Stimulated activated CD8-positive, alpha-beta memory T cell treated with anti-CD3 and anti-CD28 coated beads, Interleukin-2, amount 100 ng/mL, for 48 hours (primary cell): ENCODE measurements at regions not wholly inside any gene's neighbourhood (a gene's known extent, or its start where the extent isn't known, plus 50 kb on each side); places are given as distances from the start of the nearest gene placed in this dataset.
"Not testable (repeated sequence)": the region's sequence is repeated elsewhere in the genome, so short reads cannot be mapped to it uniquely, and the experiment has no call there.

Source experiments
- DNase-seq, 2 donors: peaks; one replicate each; pipeline ENCODE4 v3.0.0-alpha.2; 2020; ENCODE audit warnings: low read depth in 2 of 2

DNA sequence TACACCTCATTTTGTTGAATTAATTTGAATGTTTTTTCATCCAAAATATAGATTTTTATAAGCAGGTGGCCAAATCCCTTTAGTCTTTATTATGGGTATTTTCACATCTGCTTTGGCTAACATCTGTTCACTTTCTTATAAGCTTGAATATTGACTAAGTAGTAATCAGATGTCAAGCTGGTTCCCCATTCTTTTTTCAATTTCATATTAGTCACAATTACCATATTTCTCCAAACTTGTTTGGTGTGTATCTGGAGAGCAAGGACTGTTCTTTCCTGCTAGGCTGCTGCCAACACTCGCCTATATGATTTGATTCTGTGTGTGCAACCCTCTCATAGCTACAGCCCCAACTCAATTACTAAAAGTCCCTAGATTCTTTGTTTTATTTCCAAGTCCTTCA is 608.5 kb downstream of the PSAT1 start:
- DNase-seq = no peak

DNA sequence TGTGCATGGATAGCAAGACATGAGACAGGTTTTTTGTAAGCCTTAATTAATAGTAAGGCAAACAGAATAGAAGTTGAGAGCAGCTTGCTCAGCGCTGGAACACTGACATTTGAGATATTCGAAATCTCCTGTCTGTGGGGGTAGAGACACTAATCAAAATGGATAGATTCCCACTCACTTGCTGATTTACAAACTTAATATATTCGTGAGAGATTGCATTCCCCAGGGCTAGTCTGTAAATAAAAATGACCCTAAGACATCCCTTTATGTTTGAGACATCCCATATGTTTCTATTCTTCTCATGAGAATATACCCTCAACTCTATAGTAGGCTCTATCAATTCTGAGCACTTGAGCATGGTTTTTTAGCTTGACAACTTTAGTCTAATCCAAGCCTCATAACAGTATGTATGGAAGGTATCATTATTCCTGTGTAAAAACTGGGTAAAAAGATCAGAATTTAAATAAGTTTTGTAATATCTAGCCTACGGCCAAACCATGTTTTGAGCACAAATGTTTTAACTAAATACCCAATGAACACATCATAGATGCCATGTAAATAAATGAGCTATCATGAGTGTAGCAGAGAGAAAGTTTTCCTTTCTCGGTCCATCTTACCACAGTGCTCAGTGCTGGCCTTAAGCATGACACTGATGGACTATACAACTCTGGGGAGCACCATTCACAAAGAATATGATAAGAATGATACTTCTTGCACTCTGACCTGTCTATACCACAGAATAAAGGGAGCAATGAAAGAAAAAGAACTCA is 609.2 kb downstream of the PSAT1 start:
- no peak for DNase-seq

DNA sequence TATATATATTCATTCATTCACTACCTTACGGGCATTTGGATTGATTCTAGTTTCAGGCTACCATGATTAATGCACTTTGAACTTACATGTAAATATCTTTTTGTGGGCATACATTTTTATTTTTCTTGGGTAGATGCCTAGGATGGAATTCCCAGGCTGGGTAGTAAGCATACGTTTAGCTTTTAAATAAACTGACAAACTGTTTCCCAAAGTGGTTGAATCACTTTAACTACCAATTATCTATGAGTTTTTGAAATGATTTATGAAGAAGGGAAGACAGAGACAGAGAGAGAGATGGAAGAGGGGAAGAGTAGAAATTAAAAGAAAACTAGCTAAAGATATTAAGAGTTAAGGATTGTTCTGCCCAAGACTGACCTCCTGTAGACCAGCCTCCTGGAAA is 612.6 kb downstream of the PSAT1 start:
- no peak for DNase-seq

DNA sequence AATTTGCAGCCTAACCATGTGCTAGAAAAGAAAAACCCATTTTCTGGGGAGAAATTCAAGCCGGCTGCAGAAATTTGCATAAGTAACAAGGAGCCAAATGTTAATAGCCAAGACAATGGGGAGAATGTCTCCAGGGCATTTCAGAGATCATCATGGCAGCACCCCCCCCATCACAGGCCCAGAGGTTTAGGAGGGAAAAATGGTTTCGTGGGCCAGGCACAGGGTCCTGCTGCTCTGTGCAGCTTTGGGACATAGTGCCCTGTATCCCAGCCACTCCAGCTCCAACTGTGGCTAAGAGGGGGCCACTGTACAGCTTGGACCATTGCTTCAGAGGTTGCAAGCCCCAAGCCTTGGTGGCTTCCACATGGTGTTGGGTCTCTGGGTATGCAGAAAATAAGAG is 620.0 kb downstream of the PSAT1 start:
- not testable (repeated sequence) for DNase-seq

DNA sequence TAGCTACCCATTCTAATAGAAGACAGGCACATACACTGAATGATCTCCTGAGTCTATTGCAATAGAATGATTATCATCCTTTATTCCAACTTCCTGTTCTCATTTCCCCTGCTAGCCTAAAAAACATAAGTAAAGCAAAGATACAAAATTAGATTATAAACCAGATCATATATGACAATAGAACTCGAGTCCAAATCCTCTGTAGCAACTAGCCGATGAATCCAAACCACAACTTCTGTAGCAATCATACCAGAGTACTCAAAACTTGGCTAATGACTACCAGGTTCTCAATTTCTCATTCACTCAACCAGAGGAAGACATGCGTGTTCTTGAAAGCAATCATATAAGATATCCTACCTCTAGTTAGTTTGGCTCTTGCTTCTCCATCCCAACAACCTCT is 622.1 kb downstream of the PSAT1 start:
- no peak for DNase-seq

DNA sequence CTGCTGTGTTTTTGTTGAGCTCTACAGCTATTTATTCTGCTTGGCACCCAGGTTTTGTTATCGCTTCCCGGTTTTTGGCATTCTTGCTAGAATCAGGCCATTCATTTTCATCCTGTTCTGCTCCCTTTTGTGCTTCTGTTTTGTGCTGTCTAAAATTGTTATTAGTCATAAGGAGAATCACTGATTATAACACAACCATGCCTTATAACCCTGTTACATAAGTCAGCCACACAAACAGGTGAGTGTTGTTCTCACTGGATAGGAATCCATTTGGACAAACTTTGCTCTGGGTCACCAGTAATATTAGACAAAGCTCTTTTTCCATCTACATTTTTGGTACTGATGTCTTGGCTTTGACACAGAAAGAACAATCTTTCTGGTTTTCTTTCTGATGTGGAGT is 622.8 kb downstream of the PSAT1 start:
- DNase-seq = no peak

DNA sequence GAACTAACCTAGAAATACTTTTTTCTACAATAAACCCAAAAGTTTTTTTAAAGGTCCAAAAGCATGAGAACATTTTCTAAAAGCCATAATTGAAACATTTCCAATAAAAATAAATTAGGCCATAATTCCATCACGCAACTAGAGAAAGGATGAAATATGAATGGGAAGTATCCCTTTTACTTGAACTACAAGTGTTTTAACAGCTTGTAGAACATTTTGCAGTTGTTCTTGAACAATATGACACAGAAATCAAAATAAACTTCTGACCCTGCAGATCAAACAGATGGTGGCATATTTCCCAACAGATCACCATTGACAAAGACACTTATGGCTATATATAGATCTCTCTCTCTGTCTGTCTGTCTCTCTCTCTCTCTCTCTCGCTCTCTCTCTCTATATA is 624.4 kb downstream of the PSAT1 start:
- DNase-seq = no peak

DNA sequence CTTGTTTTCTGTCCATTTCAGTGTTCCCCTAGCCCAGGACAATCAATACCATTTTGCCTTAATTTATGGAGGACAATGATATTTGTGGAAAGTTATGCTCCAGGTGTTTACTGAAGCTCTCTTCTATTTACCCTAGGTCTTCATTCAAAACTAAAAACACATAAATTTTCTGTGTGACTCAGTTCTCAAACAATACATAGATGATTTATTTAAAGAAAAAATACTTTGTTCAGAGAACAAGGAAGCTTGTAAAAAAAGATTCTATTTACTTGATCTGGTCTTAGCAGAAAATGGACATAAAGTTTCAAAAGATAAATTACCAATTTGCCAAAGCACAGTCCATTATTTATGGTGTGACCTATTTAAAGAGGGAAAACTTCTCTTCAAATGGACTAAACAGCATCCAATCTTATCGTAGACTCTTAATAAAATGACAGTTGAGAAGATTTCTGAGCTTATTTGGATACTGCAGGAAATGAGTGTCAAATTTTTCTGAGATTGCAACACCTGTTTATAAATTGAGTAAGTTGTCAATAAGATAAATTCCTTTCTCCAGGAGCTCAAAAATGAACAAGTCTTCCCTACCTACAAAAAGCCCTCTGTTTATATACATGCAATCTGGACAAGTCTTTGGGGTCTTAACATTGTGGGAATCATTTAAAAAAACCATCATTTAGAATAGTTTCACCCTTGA is 627.2 kb downstream of the PSAT1 start:
- no peak for DNase-seq

DNA sequence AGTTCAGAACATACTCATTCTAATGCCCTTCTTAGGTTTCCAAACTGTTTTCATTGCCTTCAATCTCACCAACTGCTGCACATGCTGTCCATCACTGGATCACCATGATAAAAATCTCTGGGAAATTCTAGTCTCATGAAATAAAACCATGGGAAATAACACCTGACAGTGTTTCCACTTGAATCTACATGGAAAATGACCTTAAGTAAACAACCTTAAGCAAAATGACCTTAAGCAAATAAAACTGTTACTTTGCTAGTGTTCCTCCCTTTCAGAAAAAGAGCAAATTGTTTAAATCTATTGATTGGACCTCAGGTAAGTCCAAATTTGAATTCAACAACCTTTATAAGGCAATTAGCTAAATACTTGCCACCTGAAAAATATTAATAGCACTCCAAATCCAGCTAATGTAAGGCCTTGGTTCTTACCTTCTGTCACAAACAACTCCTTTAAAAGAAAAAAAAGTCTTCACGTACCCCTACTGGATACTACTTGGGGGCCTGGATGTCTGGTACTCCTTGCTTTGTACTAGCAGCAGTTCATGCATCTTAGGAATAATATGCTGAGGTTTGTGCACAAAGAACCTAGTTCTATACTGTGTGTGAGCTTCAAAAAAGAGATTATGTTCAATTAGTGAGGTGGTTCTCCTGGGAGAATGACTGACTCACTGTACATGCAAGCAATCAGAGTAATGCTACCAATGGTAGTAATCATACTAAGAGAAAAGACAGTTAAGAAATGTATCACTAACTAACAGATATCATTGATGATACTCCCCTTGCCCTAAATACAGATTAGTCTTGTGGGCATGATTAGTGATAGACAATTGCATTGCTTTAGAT is 630.4 kb downstream of the PSAT1 start:
- no peak for DNase-seq

DNA sequence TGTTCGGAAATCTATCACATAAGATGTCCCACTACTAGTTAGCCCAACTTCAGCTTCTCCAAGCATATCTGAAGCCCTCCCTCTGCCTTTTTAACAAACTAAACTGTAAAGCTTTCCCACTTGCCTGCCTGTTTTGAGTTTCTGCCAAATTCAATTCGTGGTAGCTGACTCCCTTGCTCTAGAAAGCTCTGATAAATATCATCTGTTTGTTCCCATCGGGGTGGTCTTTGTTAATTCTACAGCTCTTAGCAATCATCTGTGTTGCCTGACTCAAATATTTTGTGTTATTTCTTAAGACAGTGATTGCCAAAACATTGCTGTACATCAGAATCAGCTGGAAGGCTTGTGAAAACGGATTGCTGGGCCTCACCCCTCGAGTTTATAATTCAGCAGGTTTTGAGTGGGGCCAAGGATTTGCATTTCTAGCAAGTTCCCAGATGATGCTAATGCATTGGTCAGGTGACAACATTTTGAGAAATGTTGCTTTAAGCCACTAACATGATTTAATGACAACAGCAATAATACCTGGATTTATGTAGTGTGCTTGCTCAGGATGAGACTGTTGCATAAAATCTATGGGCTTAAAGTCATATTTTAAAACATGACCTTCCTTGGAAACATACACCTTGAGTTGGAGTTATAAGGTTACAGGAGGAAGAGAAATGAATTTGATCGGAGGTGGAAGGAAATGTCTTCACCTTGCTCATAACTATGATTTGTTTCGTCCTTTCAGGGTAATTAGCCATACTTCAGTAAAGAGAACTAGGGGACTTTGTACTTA is 631.9 kb downstream of the PSAT1 start:
- no peak for DNase-seq

DNA sequence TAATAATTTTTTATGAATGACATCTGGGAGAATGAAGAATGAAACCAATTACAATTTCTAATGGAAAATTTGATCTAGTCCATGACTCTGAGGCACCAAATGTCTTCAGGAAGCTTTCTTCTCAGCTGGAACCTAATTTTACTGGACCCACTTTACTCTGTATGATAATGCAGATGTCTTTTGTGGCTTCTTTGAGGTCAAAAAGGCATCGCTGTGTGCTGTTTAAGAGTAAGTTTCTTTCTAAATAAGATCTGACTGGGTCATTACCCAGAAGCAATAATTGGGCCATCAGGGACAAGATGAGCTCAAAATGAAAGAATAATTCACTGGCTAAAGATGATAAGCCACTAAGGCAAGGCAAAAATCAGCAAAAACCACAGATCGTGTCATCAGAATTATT is 633.4 kb downstream of the PSAT1 start:
- DNase-seq = no peak

DNA sequence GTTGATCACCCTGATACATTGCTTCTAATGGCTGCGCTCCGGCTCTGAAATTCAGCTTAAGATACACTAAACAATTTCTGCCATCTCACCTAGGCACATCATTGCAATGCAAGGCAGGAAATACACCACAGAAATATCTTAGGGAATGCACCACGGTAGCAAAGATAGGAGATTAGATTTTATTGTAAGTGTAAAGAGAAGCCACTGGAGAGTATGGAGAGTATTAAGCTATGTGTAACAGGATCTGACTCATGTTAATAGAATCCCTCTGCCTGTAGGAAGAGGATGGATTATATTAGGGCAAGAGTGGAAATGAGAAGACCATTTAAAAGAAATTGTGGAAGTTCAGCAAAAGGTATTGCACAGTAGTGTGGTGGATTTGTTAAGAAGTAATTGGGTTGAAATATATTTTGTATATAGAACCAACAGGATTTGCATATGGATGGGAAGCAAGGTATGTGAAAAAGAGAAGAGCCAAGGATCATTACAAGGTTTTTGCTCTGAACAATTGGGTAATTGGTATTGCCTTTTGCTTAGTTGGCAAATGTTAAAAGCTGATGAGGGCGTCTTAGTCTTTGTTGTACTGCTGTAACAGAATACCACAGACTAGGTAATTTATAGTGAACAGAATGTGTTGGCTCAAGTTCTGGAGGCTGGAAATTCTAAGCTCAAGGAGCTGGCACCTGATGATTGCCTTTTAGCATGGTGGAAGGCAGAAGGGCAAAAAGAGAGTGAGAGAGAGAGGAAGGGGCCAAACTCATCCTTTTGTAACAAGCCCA is 636.1 kb downstream of the PSAT1 start:
- no peak for DNase-seq

DNA sequence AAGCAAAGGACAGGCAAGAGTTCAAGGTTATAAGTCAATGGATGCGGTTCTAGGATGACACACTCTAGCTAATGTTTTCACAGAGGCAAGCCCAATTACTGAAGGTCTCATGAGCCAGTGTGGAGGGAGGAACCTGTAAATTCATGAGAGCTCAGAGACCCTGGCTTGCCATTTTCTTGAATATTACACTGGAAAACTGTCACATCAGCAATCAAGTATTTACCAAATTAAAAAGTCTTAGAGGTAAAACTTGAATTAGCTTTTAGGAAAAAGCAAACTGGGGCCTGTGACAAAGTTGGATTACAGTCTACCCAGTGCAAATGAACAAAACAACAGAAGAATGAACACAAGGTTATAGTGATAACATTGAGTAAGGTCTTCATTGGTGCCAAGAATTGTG is 636.9 kb upstream of the TLE4 start:
- no peak for DNase-seq

DNA sequence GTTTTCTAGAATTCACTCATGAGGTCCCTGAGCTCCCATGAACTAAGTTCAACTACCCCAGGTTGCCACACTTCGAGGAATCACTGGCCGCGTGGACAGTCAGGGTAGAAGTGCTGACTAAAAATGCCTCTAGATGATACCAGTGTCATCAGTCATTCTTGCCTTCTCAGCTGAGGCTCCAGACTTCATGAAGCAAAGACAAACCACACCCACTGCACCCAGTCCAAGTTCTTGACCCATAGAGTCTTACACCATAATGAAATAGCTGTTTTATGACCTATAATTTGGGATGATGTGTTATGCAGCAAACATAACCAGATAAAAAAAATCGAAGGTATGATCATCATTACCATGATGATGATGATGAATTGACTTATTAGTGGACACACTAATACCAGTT is 632.9 kb upstream of the TLE4 start:
- no peak for DNase-seq

DNA sequence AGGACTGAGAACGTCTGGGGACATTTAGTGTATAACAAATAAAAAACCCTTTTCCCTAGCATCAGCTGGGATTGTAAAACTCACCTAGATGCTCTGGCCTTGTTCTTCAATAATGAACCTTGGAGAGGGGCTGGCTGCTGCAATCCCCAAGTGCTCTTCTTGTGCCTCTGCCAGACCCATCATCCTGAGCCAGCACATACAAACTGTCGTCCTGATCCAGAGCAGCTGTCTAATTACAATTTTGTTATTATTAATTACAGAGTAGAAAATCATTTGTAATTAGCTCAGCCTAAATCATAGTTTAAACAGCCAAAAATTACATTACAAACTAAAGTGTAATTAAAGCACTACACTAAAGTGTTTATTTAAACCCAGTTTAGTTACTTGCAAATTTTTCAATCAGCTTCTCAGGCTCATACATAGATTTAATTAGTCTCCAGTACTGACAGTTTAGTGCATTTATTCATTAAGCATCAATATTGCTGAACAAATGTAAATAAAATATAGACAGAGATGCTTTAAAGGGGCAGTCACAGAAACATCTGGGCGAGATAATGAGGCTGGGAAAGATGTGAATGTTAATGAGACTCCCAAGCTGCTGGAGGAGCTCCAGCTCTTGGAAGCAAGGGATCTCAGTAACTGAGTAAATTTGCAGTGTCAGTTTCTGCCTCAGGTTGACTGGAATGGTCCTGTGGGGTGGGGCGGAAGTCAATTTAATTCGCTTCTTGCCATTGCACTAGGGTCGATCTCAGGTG is 632.3 kb upstream of the TLE4 start:
- DNase-seq = no peak

DNA sequence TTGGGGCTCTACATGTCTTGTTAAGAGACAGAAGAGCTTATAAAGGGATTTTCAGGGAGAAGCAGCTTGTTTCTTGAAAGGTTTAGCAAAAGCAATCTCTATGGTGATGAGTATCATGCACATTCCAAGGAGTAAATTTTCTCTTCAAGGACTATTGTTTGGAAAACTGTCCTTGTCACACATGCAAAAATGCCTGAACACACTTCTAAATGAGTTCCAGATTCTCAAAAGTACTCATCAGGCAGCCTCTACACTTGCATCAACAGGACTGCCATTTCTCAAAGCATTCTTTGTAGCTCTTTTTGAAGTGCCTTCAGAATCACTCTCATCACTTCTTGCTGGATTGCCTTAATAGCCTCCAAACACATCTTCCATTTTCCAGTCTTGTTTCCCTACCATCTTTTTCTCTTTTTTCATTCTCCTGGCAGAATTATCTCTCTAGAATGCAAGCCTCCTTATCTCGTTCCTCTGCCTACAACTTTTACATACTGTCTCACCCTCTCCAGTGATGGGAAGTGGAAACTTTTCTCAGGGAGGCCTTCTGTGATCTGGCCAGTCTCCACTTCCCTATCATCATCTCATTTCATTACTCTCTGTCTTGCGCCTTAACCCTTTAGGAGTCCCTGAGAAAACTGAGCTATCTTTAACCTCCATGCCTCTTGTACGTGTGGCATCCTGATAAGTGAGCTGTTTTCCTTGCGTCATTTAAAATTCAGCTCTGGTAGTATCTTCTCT is 631.5 kb upstream of the TLE4 start:
- DNase-seq = no peak

DNA sequence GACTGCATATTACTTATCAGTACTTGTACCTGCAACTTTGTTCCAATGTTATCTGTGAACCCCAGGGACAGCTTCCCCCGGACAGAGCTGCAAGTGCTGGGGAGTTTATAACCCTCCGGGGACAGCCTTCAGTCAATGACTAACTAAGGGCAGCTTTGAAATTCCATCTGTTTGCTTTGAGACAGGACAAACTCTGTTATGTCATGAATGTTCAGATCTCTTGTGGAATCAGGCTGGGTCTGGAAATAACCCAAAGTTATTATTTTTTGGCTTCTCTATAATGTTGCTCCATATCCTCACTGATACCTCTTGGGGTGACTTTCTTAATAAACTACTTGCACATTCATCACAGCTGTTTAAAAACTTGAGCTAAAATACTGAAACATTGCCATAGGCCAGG is 617.5 kb upstream of the TLE4 start:
- DNase-seq = no peak

DNA sequence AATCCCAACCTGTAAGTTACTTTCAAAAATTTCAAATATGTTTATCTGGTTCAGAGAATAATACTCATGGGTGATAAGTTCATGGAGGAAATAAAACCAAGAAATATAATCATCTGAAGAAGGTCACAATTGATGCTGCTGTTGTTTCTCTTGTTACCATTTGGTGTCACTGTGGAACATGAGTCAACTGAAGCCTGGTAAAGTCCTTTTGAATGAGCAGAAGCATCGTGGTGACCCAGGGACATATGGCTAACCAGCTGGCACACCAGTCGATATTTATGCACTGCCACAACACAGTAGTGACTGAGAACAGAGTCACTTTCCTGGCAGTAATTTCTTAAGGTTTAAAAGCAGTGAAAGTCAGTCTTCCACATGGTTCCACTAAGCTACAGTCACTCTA is 612.9 kb upstream of the TLE4 start:
- no peak for DNase-seq

DNA sequence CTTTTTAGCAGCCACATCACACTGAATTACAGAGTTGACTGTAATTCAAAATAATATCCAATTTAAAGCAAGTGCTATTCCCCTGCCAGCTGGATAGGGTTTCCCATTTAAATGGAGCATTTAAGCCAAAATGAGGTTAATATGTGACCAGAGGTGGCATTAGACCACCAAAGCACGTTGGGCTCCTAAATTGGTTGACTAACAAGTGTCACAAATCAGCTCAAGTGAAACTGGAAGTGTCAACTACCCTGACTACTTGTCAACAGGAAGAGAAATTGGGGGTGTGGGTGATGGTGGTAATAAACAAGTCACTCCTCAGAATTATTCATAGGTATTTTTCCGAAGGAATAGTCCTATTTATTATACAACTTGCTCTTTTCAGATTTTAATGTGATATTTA is 609.6 kb upstream of the TLE4 start:
- DNase-seq = no peak

DNA sequence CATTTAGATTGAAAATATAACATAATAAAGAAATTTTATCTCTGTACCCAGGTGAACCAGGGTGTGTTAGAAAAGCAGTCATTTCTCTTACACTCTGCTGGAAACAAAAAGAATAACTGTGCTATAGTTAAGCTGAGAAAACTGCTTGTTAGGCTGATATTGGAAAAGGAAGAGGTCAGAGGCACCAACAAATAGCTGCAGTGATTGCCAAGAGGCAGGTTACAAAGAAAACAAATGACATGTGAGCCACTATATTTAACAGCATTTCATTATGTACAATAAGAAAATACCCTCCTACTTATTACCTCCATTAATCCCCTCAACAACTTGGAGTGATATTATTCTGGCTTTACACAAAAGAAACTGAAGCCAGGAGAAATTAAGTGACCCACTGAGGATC is 607.9 kb upstream of the TLE4 start:
- no peak for DNase-seq
